ENCODE measurements at regions not wholly inside any gene's neighbourhood (a gene's known extent, or its start where the extent isn't known, plus 50 kb on each side); places are given as distances from the start of the nearest gene placed in this dataset.

- no peak for DNase-seq (ENCODE audit: low read depth)
These were observed 160.2 kb downstream of the MRPL14 start for GRCh38 chr6:43966853-43967718.

DNA sequence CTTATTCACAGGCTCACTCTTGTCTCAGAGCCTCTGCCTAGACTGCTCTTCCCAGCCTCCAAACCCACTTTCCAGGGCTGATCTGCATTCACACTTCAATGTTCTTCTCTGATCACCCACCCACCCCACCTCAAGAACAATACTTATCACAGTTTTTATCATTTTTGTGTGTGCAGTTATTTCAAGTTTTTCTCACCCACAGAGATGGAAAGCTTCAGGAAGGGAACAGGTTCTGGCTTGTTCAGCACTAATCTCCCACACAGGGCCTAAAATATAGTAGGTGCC, 160.9 kb downstream of the MRPL14 start:
- no peak for DNase-seq (ENCODE audit: low read depth)

DNA sequence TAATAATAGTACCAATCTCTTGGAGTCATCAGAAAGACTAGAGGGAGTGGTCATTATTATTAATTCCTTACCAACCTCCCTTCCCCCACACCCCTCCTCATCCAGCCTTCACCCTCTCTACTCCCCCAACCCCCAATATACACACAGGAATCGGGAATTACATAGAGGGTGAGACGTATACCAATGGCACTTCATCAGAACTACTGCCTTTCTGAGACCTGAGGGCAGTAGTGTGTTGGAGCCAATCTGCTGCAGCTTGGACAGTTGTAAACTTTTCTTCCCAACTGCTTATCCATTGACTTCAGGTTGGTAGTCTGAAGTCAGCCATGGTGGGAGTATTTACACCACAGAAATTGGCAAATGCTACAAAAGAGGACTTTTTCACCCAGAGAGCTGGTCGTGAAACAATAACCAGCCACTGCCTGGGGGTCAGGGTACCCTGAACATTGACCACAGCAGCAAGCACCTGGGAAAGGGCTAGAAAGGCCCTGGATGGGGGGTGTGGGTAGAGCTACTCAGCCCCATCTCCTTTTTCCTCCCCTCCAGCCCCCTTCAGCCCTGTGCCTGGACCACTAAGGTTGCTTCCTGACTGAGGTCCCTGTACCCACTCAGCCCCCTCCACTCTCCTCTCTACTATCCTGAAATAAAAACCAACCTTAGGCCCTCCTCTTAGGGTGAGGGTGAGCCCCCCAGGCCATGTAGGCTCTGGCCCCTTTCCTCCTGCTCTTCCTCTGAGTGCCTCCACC, 161.5 kb downstream of the MRPL14 start:
- DNase-seq (ENCODE audit: low read depth) = no peak

DNA sequence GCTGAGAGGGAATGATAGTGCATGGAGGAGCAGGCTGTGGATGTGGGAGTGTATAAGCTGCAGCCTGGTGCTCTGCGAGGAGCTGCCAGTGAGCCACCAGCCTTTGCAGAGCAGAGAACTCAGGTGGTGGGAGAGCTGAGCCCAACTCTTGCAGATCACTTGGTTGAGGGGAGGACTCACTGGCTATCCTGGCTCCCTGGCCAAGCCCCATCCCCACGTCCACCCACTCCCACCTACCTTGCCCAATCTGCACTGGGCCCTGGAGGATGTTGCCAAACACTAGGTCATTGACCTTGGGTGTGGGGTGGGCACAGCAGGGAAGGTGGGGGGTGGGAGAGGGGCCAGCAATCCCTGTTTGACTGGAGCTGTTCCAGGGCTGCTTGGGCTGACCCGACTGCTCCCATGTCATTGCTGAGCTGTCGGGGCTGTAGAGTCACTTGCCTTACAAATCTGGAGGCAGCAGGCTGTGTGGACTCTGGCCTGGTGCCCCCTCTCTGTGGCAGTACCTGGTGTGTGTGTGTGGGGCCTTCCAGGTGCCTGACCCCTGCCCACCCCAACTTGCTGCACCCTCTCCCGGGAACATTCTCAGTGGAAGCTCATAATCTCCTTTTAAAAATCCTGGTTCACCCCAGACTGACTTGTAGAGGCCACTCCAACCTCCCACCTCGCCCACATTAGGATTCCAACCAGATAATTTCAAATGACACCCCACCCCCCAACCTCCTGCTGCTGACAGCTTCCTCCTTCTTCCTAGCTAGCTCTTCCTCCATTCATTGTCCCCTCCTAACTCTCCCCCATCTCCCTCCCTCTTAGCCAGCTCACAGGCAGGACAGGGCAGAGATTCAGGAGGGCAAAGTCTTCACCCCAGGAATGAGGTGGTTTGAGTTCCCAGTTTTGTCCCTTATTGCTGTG, 162.3 kb downstream of the MRPL14 start:
- no peak for DNase-seq (ENCODE audit: low read depth)

DNA sequence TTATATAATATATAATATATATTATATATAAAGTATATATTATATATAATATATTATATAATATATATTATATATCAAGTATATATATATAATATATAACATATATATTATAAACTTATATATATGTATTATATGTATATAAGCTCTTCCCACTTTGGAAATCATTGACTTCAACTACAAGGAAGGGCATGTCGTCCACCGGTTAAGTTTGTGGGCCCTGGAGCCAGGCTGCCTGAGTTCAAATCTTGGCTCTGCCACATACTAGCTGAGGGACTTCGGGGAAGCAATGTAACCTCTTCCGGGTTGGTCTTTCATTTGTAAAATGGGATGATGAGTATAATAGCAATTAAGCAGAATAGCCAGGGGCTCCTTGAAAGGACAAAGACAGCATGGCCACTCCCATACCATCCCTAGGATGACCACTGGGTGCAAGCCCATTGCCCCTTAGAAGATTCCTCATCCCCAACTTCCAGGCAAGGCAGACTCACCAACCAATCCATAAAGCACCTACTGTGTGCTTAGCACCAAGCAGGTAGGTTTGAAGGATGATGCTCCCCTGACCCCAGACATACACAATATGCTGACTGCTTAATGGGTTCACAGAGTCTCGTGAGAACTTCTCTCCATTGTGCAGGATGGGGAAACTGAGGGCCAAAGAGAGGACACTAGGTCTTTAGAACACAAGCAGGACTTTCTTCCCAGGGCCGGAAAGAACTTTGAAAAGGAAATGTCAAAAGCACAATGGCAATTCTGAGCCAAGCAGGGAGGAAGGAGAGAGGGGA, 163.2 kb downstream of the MRPL14 start:
- no peak for DNase-seq (ENCODE audit: low read depth)

GRCh38 chr6:43963203-43963602, 164.0 kb downstream of the MRPL14 start:
- DNase-seq (ENCODE audit: low read depth) = no peak

DNA sequence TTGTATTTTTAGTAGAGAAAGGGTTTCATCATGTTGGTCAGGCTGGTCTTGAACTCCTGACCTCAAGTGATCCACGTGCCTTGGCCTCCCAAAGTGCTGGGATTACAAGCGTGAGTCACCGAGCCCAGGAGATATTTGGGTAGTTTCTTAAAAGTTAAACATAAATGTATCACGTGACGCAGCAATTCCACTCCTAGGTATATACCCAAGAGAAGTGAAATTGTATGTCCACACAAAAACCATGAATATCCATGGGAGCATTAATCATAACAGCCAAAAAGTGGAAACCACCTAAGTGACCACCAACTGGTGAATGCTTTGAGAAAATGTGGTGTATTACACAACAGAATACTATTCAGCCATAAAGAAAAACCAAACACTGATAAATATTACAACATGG, 164.8 kb downstream of the MRPL14 start:
- DNase-seq (ENCODE audit: low read depth) = no peak

- DNase-seq (ENCODE audit: low read depth) = no peak
These were observed 170.0 kb downstream of the MRPL14 start for GRCh38 chr6:43957273-43957672.

- no peak for DNase-seq (ENCODE audit: low read depth)
These were observed 170.8 kb downstream of the MRPL14 start for GRCh38 chr6:43956478-43956877.

GRCh38 chr6:43954311-43955131, 172.7 kb downstream of the MRPL14 start:
- DNase-seq (ENCODE audit: low read depth) = no peak

GRCh38 chr6:43953794-43954310, 173.4 kb downstream of the MRPL14 start:
- DNase-seq (ENCODE audit: low read depth) = no peak

DNA sequence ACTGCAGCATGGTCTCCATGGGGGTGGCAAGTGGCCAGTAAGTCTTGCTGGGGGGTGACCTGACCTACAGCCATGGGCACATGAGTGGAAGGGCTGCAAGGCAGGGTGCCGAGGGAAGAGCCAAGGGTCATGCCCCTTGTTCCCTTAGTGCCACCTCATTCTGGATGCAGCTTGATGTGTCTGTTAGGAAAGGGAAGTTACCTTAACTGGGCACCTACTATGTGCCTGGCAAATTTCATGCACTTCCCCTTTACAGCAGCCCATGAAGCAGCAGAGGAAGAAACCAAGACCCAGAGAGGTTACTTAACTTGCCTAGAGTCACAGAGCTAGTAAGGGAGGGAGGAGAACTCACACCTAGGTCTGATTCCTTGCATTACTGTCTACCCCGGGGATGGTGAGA, 174.0 kb downstream of the MRPL14 start:
- DNase-seq (ENCODE audit: low read depth) = no peak

GRCh38 chr6:43952746-43953145, 174.5 kb downstream of the MRPL14 start:
- DNase-seq (ENCODE audit: low read depth) = no peak

- no peak for DNase-seq (ENCODE audit: low read depth)
These were observed 175.2 kb downstream of the MRPL14 start for GRCh38 chr6:43951756-43952675.

GRCh38 chr6:43951063-43951755, 176.0 kb downstream of the MRPL14 start:
- DNase-seq (ENCODE audit: low read depth) = no peak

- no peak for DNase-seq (ENCODE audit: low read depth)
These were observed 176.6 kb downstream of the MRPL14 start for GRCh38 chr6:43950731-43951062.

DNA sequence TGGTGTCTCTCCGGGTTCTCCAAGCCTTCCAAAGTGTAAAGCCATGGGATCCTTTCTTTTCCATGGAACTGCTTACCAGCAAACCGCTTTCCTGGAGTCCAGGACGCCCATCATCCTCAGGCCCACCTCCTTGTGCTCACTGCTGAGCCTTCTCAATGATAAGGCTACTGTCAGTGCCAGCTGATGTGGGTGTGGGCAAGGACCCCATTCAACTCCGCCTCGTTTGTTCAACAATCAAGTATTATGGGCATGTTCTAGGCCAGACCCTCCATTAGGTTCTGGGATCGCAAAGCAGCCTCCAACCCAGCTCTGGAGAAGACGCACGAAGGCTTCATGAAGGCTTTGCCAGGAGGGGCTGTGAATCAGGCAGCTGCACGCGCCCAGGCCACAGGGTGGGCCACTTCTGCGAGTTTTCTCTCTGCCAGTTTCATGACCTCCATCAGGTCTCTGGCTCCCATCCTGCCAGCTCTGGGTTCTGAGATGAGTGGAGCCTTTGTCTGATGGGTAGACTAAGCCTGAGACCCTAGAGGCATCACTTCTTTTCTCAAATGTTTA, 177.1 kb downstream of the MRPL14 start:
- no peak for DNase-seq (ENCODE audit: low read depth)

GRCh38 chr6:43949551-43949991, 177.7 kb downstream of the MRPL14 start:
- DNase-seq (ENCODE audit: low read depth) = no peak
